C4-2B (cell line): ENCODE measurements at regions not wholly inside any gene's neighbourhood (a gene's known extent, or its start where the extent isn't known, plus 50 kb on each side); places are given as distances from the start of the nearest gene placed in this dataset.

ENCODE experiments used
- CTCF ChIP-seq: fragments of 450-650 bp; conservative IDR thresholded peaks from 2 replicates; pipeline ENCODE4 v1.5.1; 2017; ENCODE audit warnings: mild to moderate bottlenecking
- ZFX ChIP-seq: fragments of 450-650 bp; IDR thresholded peaks from 2 replicates; pipeline ENCODE4 v1.6.1; 2017

DNA sequence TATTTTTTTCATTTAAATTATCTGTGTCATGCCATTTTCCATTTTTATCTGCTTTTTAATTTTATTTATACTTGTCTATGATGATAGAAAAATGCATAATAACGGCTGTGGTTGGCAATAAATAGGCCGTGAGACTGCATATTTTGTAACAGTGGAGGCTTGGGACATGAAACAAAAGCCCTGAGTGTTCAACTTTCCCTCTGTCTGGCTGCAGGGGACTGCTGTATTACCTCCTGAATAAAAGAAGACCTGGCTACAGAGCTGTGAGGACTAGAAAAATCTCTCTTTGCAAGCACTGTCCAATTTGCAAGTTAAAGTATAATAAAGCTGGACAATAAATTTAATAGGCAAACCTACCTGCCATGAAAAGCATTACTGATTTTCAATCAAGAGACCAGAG lies 82.1 kb downstream of the MAGEB10 start:
- no peak for TF ChIP-seq CTCF
- TF ChIP-seq ZFX, result no peak
